Astrocyte of the cerebellum (primary cell): ENCODE measurements at regions not wholly inside any gene's neighbourhood (a gene's known extent, or its start where the extent isn't known, plus 50 kb on each side); places are given as distances from the start of the nearest gene placed in this dataset.

Experiments used
- DNase-seq: peaks from one replicate; pipeline ENCODE4 v3.0.0-alpha.2; 2011; ENCODE audit warnings: low read depth
- H3K4me3 ChIP-seq: 2 replicates; pipeline ENCODE4 v1.5.1; 2011; ENCODE audit warnings: mild to moderate bottlenecking, low read depth, low read length, moderate library complexity
- CTCF ChIP-seq: IDR thresholded peaks from 2 replicates; pipeline ENCODE4 v1.5.1; 2012; ENCODE audit warnings: low read length, low read depth, moderate library complexity, mild to moderate bottlenecking; ENCODE audit errors: missing control alignments
- in situ Hi-C: cut with HindIII; loops from 2 replicates; pipeline ENCODE4 v1.10.0; 2017; ENCODE audit warnings: low sequenced_read_pairs

DNA sequence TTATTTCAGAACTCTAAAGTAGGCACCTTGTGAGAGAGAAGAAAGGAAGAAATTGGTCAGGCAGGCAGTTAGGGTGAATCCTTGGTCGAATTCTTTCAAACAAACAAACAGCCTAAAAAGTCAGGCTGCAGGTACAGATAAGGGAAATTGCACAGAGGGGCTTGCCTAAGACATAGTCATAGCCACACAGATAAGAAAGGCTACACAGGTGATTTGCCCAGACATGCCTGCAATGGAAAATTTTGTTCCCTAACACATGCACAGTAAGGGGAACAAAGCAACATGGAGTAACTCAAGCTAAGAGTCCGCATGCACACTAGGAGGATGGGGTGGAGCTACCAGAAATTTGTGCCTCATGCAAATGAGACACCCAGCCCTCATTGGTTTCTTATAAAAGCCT lies 91.4 kb upstream of the TUSC7 start:
- in situ Hi-C loops, result no loop called here
- H3K4me3 ChIP-seq, result no peak overlapping the region
- no peak for TF ChIP-seq CTCF
- no peak for DNase-seq

DNA sequence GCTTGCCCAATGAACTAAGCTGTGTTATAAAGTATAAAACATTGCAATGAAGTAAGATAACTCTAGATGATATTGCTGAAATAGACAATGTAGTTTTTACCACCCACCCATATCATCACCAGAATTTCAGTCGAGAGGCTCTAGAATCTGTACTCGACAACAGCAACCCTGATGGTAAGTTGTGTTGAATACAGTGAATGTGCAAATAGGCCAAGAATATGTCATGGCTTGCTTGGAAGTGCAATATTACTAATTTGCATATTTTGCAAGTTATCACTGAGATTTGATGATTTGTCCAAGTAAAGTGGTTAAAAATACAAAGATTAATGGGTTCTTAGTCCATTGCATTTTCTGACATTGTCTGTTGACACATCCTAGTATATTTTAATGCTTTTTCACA lies 90.6 kb upstream of the TUSC7 start:
- no peak for TF ChIP-seq CTCF
- no peak for DNase-seq
- H3K4me3 ChIP-seq, result no peak overlapping the region
- in situ Hi-C loops, result no loop called here

DNA sequence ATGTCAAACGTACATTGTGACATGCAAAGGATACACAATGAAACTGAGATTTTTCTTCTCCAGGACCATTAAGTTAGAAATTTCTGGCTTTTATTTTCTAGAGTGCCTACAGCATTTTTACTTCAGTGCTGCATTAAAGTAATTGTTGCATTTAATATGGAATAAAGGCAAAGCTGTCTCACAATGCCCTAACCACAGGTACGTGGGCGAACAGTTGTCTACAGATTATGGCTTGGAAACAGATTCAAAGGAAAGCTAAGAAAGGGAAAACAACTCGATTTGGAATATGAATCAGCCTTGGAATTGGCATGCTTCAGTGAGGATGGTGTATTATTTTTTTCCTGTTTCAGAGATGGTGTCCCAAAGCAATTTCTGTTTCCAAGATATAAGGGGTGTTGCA lies 79.1 kb upstream of the TUSC7 start:
- in situ Hi-C loops, result no loop called here
- no peak for DNase-seq
- TF ChIP-seq CTCF, result no peak
- H3K4me3 ChIP-seq, result no peak overlapping the region

- no peak for DNase-seq
Measured at GRCh38 chr3:116639641-116640040, 69.9 kb upstream of the TUSC7 start.

GRCh38 chr3:116640109-116640508 lies 69.5 kb upstream of the TUSC7 start:
- DNase-seq, result no peak
- no peak overlapping the region for H3K4me3 ChIP-seq
- TF ChIP-seq CTCF, result no peak
- in situ Hi-C loops, result no loop called here

More at GRCh38 chr3:116639641-116640040, 69.9 kb upstream of the TUSC7 start:
- no peak for TF ChIP-seq CTCF
- in situ Hi-C loops, result no loop called here
- no peak overlapping the region for H3K4me3 ChIP-seq

- H3K4me3 ChIP-seq, result no peak overlapping the region
- TF ChIP-seq CTCF, result no peak
- in situ Hi-C loops, result no loop called here
- no peak for DNase-seq
Measured at GRCh38 chr3:116643001-116643400, 66.6 kb upstream of the TUSC7 start.

DNA sequence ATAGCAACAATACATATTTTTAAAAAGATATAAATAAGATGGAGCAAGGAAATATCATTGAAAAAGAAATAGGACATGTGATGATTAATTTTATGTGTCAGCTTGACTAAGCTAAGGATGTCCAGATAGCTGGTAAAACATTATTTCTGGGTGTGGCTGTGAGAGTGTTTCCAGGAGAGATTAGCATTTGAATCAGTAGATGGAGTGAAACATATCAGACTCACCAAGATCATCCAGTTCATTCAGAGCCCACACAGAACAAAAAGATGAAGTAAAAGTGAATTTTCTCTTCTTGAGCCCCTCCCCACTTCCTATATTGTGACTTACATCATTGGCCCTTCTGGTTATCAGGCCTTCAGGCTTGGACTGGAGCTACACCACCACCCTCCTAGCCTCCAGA lies 61.6 kb upstream of the TUSC7 start:
- no peak for DNase-seq
- in situ Hi-C loops, result no loop called here
- no peak for TF ChIP-seq CTCF

More for the DNA sequence above, 61.6 kb upstream of the TUSC7 start:
- H3K4me3 ChIP-seq, result no peak overlapping the region
